GM12891 (cell line): ENCODE measurements at regions not wholly inside any gene's neighbourhood (a gene's known extent, or its start where the extent isn't known, plus 50 kb on each side); places are given as distances from the start of the nearest gene placed in this dataset.

Source experiments
- DNase-seq: peaks from one replicate; pipeline ENCODE4 v3.0.0; 2011; ENCODE audit warnings: low spot score; ENCODE audit not compliant: insufficient read length
- FAIRE-seq: peaks from 2 replicates; lab custom pipeline; 2011; peaks lifted over from hg19 to GRCh38; lab: Jason Lieb, UNC
- PAX5 ChIP-seq: IDR thresholded peaks from 2 replicates; pipeline ENCODE4 v1.6.1; 2011; ENCODE audit warnings: low read length, moderate library complexity, mild to moderate bottlenecking; ENCODE audit not compliant: insufficient read depth, severe bottlenecking
- POLR2A ChIP-seq: IDR thresholded peaks from 2 replicates; pipeline ENCODE4 v1.6.1; 2011; ENCODE audit warnings: low read depth, low read length, control low read depth
- POLR2AphosphoS5 ChIP-seq: IDR thresholded peaks from 2 replicates; pipeline ENCODE4 v1.6.1; 2011; ENCODE audit warnings: low read depth, low read length, control low read depth
- POU2F2 ChIP-seq: IDR thresholded peaks from 2 replicates; pipeline ENCODE4 v1.6.1; 2011; ENCODE audit warnings: low read depth, mild to moderate bottlenecking, control low read depth, low read length, moderate library complexity
- SPI1 ChIP-seq: IDR thresholded peaks from 2 replicates; pipeline ENCODE4 v1.6.1; 2011; ENCODE audit warnings: low read depth, low read length, control low read depth
- TAF1 ChIP-seq: IDR thresholded peaks from 2 replicates; pipeline ENCODE4 v1.6.1; 2011; ENCODE audit warnings: low read depth, low read length, control low read depth

DNA sequence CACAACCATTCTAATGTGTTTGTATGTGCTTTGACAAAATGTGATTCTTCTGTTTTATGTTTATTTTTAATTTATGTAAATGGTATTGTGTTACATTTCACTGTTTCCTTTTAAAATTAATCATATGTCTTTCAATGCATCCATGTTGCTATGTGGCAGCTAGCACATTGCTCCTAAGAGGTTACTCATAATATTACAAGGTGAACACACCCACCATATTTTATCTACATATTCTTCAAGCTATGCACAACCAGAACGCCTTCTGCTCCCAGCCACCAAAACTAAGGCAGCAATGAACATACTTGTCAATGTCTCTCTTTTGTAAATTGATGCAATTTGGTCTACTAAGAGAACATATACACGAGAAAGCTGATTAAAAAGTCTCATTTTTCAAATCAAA is 160.6 kb upstream of the OSR1 start:
- no peak for TF ChIP-seq TAF1
- TF ChIP-seq SPI1, result no peak
- no peak for TF ChIP-seq POLR2AphosphoS5
- no peak for TF ChIP-seq POU2F2
- no peak for TF ChIP-seq POLR2A
- TF ChIP-seq PAX5, result no peak
- no peak for DNase-seq
- no peak for FAIRE-seq

DNA sequence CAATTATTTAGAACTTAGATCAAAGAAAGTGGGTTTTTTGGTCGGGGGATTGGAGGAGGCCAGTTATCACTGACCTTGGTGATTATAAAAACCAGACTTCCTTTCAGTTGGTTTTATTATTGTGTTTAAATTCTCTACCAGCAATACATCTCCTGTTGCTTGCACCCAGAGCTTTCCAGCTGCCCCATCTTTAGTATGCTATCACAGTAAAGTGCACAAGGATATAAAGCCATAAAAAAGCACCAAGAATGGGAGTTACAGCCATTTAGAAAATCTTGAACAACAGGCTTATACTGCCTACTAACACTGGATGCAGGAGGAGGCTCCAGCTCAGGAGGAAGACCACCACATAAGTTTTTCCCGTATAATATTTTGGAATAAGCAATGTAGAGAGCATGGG is 148.7 kb upstream of the OSR1 start:
- DNase-seq (no peak), FAIRE-seq (no peak)
- no peak for TF ChIP-seq TAF1
- no peak for TF ChIP-seq POLR2AphosphoS5
- no peak for TF ChIP-seq SPI1
- TF ChIP-seq PAX5, result no peak
- no peak for TF ChIP-seq POLR2A
- TF ChIP-seq POU2F2, result no peak

DNA sequence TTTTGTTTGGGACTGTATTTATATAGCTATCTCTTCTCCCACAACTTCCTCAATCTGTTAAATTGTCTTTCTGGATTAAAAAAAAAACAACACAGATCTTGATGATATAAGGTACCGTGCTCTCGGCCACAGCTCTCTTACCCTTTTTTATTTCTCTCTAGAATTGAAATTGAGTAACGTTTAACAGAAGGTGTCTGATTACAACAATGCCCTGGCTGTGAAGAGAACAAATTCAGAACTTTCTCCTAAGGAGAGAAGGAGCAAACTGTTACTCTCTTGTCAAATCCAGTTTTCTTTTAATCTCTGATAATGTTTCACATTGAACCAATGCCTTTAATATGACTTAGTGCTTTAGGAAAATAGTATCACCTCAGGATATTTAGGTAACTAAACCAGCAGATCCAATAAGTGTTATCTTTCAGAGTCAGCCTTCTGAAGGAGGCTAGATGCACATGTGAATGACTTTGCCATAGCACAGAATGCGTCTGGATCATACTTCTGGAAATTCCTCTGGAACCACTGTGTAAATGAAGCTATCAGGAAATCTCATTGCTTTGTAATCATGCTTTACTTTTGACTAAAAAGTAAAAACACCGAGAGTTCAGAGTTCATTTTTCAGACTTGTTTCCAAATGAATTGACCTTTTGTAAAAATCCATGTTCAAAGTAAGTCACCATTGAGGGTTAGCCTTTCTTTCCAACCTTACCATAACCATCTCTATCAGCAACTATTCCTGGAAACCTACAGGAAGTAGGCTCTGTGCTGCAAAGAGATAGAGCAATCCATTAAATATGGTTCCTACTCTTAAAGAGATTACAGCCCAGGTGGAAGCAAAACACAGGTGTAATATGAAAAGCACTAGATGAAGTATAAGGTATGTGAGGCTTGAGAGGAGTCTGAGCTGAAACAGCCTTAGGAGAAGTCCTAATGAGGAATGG is 147.0 kb upstream of the OSR1 start:
- no peak for TF ChIP-seq SPI1
- no peak for TF ChIP-seq POLR2A
- no peak for TF ChIP-seq POU2F2
- no peak for TF ChIP-seq TAF1
- TF ChIP-seq POLR2AphosphoS5, result no peak
- TF ChIP-seq PAX5, result no peak
- DNase-seq (no peak), FAIRE-seq (no peak)

DNA sequence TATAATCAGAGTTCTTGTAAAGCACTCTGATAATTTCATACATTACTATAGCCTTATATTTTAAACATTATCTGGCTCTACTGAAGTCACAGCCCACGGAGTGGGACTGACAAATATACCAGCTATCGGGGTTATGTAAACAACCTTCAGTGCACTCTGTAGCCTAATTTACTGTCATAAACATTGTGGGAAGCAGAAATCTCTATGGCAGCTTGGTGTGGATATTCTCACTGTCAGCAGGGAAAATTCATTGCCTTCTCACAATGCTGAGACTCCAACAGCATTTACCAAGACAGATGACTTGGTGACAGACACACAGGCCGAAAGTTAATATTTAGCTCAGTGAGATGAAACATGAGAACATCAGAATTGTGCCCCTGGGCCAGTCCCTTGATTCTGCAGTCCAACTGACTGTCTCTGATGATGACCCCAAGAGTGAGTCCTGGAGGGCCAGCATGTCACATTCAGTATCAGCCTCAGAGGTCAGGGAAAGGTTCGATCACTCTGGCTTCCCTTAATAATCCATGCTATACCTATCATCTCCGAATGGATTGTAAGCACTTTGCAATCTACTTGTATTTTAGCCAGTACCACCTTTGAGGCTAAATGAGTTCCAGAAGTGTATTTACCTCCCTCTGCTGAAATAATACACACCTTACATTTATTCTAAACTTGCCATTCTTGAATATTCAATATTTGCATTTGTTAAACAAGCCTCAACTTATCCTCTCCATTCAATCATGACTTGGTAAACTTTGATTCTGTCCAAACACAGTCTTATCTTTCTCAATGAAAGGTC is 146.2 kb upstream of the OSR1 start:
- TF ChIP-seq SPI1 (no peak), PAX5 (no peak), POU2F2 (no peak), POLR2AphosphoS5 (no peak), TAF1 (no peak), POLR2A (no peak)
- no peak for DNase-seq
- FAIRE-seq, result no peak

DNA sequence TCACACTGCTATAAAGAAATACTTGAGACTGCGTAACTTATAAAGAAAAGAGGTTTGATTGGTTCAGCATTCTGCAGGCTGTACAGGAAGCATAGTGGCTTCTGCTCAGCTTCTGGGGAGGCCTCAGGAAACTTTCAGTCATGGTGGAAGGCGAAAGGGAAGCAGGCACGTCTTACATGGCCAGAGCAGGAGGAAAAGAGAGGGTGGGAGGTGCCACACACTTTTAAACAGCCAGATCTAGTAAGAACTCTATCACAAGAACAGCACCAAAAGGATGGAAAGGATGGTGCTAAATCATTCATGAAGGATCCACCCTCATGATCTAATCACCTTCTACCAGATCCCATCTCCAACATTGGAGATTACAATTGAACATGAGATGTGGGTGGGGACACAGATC is 145.5 kb upstream of the OSR1 start:
- FAIRE-seq, result no peak

DNA sequence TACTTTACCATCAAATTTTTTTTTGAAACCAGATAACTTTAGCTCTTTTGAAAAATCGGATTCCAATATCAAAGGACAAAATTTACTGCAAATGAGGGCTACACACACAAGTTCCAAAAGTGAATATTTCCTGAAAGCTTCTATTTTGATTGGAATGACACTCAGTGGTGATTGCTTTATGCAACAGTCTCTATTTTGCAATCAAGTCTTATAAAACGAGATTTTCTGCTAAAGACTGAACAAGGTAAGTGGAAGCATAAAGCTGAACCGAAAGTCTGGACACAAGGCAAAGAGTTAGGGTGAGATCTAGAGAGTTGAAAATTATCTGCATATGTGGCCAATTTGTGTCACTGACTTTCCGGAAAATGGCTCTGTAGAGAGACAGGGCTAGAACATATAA is 145.0 kb upstream of the OSR1 start:
- TF ChIP-seq PAX5 (no peak), POLR2A (no peak), TAF1 (no peak), POU2F2 (no peak), SPI1 (no peak), POLR2AphosphoS5 (no peak)
- no peak for FAIRE-seq
- DNase-seq, result no peak

More for the DNA sequence above, 145.5 kb upstream of the OSR1 start:
- DNase-seq, result no peak
- TF ChIP-seq POLR2A (no peak), POU2F2 (no peak), POLR2AphosphoS5 (no peak), PAX5 (no peak), SPI1 (no peak), TAF1 (no peak)

DNA sequence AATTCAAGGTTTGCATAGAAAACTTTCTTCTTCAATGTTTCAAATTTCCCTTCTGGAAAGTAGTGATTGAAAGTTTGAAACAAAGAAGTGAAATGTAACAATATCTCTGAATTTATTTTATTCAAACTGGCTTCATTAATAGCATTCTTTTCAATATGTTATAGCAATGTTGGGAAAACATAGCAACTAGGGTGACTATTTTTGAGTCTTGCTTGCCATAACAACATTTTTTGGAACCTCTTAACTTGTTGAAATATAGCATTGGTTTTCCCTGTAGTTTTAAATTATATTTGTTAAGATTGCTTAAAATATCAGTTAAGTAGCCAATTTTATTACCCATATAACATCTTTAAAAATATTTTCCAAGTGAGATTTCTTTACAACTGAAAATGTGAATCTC is 141.7 kb upstream of the OSR1 start:
- no peak for TF ChIP-seq POLR2A
- no peak for TF ChIP-seq POU2F2
- no peak for DNase-seq
- no peak for FAIRE-seq

DNA sequence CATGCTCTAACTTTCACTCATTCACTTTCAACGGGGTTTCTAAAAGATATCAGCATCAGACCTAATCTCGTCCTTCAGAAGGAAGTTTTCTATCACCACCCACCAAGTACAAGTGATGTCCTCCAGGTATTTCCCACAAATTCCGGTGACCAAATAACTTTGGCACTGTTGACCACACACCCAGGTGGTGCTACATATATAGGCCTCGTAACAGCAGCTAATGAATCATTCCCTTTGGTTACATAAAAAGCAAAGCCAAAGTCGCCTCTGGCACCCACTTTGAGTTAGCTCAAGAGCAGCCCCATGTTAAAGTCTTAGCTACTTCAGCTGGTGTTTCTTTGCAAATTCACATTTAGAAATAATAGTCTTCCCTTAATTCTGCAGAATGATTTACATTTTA is 138.2 kb upstream of the OSR1 start:
- DNase-seq (no peak), FAIRE-seq (no peak)
- no peak for TF ChIP-seq POLR2AphosphoS5
- no peak for TF ChIP-seq POU2F2
- no peak for TF ChIP-seq SPI1
- TF ChIP-seq POLR2A, result no peak
- no peak for TF ChIP-seq TAF1
- no peak for TF ChIP-seq PAX5

DNA sequence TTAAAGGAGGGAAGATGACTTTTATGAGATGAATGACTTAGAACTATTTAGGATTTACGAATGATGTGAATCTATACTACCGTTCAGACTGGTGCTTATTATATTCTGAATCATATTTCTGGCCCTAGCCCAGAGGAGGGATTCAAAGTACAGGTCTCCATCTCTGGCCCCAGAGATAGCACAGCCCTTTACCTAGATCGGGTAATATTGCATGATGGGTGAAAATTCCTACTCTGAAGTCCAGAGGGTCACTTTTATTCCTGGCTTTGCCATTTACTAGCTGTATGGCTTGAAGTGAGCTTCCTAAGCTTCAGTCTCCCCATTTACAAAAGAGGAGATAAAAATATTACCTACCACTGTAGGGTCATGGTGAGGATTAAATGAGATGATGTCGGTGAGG is 135.8 kb upstream of the OSR1 start:
- no peak for TF ChIP-seq POU2F2
- TF ChIP-seq PAX5, result no peak
- TF ChIP-seq SPI1, result no peak
- TF ChIP-seq POLR2A, result no peak
- DNase-seq, result no peak
- FAIRE-seq, result no peak
